ENCODE measurements at regions not wholly inside any gene's neighbourhood (a gene's known extent, or its start where the extent isn't known, plus 50 kb on each side); places are given as distances from the start of the nearest gene placed in this dataset.

DNA sequence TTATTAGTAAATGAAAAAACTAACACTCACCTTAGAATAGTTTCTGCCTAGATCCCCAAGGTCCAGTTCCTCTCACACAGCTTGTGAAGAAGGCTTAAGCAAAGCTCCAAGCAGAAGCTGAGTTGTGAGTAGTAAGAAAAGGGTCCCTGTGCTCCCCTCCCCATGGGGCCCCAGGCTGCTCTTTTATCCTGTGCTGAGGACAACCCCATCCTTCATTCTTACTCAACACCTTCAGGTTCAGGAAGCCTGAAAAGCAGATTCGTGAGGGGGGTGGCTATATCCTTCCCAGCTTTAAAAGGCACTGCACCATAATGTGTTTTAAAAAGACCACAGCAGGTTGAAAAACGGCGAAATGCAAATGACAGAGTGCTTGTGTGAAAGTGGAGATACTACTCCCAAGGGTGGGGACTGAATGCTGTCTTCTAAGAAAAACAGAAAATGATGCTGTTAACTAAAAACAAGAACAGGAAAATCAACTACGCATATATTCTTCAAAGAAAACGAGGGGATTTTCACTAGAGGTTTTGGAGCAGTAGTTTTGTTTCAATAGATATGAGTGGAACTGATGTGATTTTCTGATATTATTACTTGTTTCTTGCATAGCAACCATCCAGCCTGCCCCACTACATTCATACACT, 182.7 kb downstream of the KTN1 start:
- Histone ChIP-seq H3K4me1 (ENCODE audit: insufficient read depth, low read length, poor library complexity, severe bottlenecking) (peaks cover 11% of the 10 kb centered on the region), H3K27me3 (replicated peaks; ENCODE audit: insufficient read depth, low read depth, low read length, poor library complexity) (no peaks in the 10 kb centered on the region), H3K36me3 (ENCODE audit: insufficient read depth, low read length, poor library complexity, severe bottlenecking) (no peaks in the 10 kb centered on the region), H3K4me3 (ENCODE audit: low read depth, low read length, poor library complexity, severe bottlenecking) (no peak overlapping the region), H3K27ac (ENCODE audit: low read depth, low read length, poor library complexity, severe bottlenecking) (no peak overlapping the region), H3K9me3 (ENCODE audit: low read depth, low read length, poor library complexity, severe bottlenecking) (no peaks in the 10 kb centered on the region)
- no peak for DNase-seq (ENCODE audit: low spot score)
- TF ChIP-seq, protein P1, sequence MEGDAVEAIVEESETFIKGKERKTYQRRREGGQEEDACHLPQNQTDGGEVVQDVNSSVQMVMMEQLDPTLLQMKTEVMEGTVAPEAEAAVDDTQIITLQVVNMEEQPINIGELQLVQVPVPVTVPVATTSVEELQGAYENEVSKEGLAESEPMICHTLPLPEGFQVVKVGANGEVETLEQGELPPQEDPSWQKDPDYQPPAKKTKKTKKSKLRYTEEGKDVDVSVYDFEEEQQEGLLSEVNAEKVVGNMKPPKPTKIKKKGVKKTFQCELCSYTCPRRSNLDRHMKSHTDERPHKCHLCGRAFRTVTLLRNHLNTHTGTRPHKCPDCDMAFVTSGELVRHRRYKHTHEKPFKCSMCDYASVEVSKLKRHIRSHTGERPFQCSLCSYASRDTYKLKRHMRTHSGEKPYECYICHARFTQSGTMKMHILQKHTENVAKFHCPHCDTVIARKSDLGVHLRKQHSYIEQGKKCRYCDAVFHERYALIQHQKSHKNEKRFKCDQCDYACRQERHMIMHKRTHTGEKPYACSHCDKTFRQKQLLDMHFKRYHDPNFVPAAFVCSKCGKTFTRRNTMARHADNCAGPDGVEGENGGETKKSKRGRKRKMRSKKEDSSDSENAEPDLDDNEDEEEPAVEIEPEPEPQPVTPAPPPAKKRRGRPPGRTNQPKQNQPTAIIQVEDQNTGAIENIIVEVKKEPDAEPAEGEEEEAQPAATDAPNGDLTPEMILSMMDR (conservative IDR thresholded peaks at IDR 0.05; ENCODE audit: low read depth, low read length) = no peak
- TF ChIP-seq EZH2 (IDR thresholded peaks at IDR 0.05; ENCODE audit: borderline replicate concordance, low read depth, low read length, poor library complexity, severe bottlenecking) = no peak
- no TSS peak for BruUV-seq (replicated peaks)
- ChIA-PET POLR2A (ENCODE audit: low non-redundant PET) (no interaction called here), CTCF (interaction anchor here (0.5 kb wide), 1 partner anchor 765 kb away, joined by 3 read pairs; no protein-coding TSS in a partner anchor)
- intact Hi-C loops (cut with micrococcal nuclease; ENCODE audit: unreplicated experiment) = no loop called here

DNA sequence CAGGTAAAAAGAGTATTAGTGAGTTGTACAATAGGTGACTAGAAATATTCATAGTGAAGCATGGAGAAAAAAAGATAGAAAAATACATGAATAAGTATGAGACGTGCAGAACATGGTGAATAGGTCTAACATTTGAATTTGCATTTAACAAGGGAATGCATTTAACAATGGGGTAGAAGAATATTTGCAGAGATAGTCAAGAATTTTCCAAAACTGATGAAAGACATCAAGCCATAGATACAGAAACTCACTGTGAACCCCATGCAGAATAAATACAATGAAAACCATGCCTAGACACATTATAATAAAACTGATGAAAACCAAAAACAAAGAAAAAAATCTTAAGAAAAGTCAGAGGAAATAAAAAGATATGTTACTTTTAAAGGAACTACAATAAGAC, 184.8 kb downstream of the KTN1 start:
- ChIA-PET POLR2A (ENCODE audit: low non-redundant PET) (no interaction called here), CTCF (no interaction called here)
- H3K9me3 ChIP-seq (ENCODE audit: low read depth, low read length, poor library complexity, severe bottlenecking) = no peaks in the 10 kb centered on the region
- H3K4me1 ChIP-seq (ENCODE audit: insufficient read depth, low read length, poor library complexity, severe bottlenecking) = no peaks in the 10 kb centered on the region
- intact Hi-C loops (cut with micrococcal nuclease; ENCODE audit: unreplicated experiment) = no loop called here
- no TSS peak for BruUV-seq (replicated peaks)
- DNase-seq (ENCODE audit: low spot score) = no peak
- H3K27me3 ChIP-seq (replicated peaks; ENCODE audit: insufficient read depth, low read depth, low read length, poor library complexity) = no peaks in the 10 kb centered on the region
- H3K4me3 ChIP-seq (ENCODE audit: low read depth, low read length, poor library complexity, severe bottlenecking) = no peak overlapping the region
- no peaks in the 10 kb centered on the region for H3K36me3 ChIP-seq (ENCODE audit: insufficient read depth, low read length, poor library complexity, severe bottlenecking)
- no peak for TF ChIP-seq EZH2 (IDR thresholded peaks at IDR 0.05; ENCODE audit: borderline replicate concordance, low read depth, low read length, poor library complexity, severe bottlenecking)
- TF ChIP-seq, protein P1 (conservative IDR thresholded peaks at IDR 0.05; ENCODE audit: low read depth, low read length) = no peak
- no peak overlapping the region for H3K27ac ChIP-seq (ENCODE audit: low read depth, low read length, poor library complexity, severe bottlenecking)

DNA sequence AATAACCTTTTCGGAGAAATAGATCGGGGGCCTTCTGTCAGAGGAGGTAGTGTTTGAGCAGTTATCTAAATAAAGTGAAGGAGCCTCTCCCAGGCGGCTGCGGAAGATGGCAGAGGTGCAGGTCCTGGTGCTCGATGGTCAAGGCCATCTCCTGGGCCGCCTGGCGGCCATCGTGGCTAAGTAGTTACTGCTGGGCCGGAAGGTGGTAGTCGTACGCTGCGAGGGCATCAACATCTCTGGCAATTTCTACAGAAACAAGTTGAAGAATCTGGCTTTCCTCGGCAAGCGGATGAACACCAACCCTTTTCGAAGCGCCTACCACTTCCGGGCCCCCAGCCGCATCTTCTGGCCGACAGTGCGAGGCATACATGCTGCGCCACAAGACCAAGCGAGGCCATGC, 186.1 kb downstream of the KTN1 start:
- intact Hi-C loops (cut with micrococcal nuclease; ENCODE audit: unreplicated experiment) = no loop called here
- H3K36me3 ChIP-seq (ENCODE audit: insufficient read depth, low read length, poor library complexity, severe bottlenecking) = no peaks in the 10 kb centered on the region
- no peaks in the 10 kb centered on the region for H3K4me1 ChIP-seq (ENCODE audit: insufficient read depth, low read length, poor library complexity, severe bottlenecking)
- TF ChIP-seq EZH2 (IDR thresholded peaks at IDR 0.05; ENCODE audit: borderline replicate concordance, low read depth, low read length, poor library complexity, severe bottlenecking) = no peak
- no peaks in the 10 kb centered on the region for H3K27me3 ChIP-seq (replicated peaks; ENCODE audit: insufficient read depth, low read depth, low read length, poor library complexity)
- H3K27ac ChIP-seq (ENCODE audit: low read depth, low read length, poor library complexity, severe bottlenecking) = no peak overlapping the region
- no peaks in the 10 kb centered on the region for H3K9me3 ChIP-seq (ENCODE audit: low read depth, low read length, poor library complexity, severe bottlenecking)
- no TSS peak for BruUV-seq (replicated peaks)
- ChIA-PET CTCF (no interaction called here), POLR2A (ENCODE audit: low non-redundant PET) (no interaction called here)
- DNase-seq (ENCODE audit: low spot score) = no peak
- no peak overlapping the region for H3K4me3 ChIP-seq (ENCODE audit: low read depth, low read length, poor library complexity, severe bottlenecking)

DNA sequence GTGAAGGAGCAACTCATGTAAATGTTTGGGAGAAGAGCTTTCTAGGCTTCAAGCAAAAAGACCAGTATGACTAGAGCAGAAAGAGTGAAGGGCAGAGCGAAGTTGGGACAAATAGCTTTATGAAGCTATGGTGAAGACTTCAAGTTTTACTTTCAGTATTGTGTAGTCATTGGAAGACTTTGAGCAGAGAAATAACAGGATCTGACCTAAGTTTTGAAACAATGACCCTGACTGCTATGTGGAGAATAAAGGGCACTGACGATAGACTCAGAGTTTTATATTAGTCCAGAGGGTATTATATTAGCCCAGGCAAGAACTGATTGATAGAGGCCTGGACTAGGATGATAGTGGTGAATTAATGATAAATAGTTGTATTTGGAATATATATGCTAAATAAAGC, 187.3 kb downstream of the KTN1 start:
- CTCF ChIA-PET = no interaction called here
- intact Hi-C loops (cut with micrococcal nuclease; ENCODE audit: unreplicated experiment) = no loop called here
- TF ChIP-seq EZH2 (IDR thresholded peaks at IDR 0.05; ENCODE audit: borderline replicate concordance, low read depth, low read length, poor library complexity, severe bottlenecking) = no peak
- TF ChIP-seq, protein P1 (conservative IDR thresholded peaks at IDR 0.05; ENCODE audit: low read depth, low read length) = no peak
- no peaks in the 10 kb centered on the region for H3K36me3 ChIP-seq (ENCODE audit: insufficient read depth, low read length, poor library complexity, severe bottlenecking)
- no peaks in the 10 kb centered on the region for H3K27me3 ChIP-seq (replicated peaks; ENCODE audit: insufficient read depth, low read depth, low read length, poor library complexity)
- DNase-seq (ENCODE audit: low spot score) = no peak
- no peaks in the 10 kb centered on the region for H3K4me1 ChIP-seq (ENCODE audit: insufficient read depth, low read length, poor library complexity, severe bottlenecking)
- H3K9me3 ChIP-seq (ENCODE audit: low read depth, low read length, poor library complexity, severe bottlenecking) = no peaks in the 10 kb centered on the region
- H3K27ac ChIP-seq (ENCODE audit: low read depth, low read length, poor library complexity, severe bottlenecking) = no peak overlapping the region
- H3K4me3 ChIP-seq (ENCODE audit: low read depth, low read length, poor library complexity, severe bottlenecking) = no peak overlapping the region
- BruUV-seq (replicated peaks) = no TSS peak
- POLR2A ChIA-PET (ENCODE audit: low non-redundant PET) = no interaction called here
